H9 (cell line): ENCODE measurements at regions not wholly inside any gene's neighbourhood (a gene's known extent, or its start where the extent isn't known, plus 50 kb on each side); places are given as distances from the start of the nearest gene placed in this dataset.

ENCODE experiments used
- DNase-seq: peaks from one replicate; pipeline ENCODE4 v3.0.0-alpha.2; 2017
- H2AFZ ChIP-seq: one replicate; pipeline ENCODE4 v1.6.1; 2013; ENCODE audit warnings: mild to moderate bottlenecking, low read length, control low read depth, moderate library complexity
- H2AK5ac ChIP-seq: 2 replicates; pipeline ENCODE4 v1.6.1; 2013; ENCODE audit warnings: low read length, control low read depth, mixed read lengths; ENCODE audit not compliant: insufficient read length
- H2BK120ac ChIP-seq: one replicate; pipeline ENCODE4 v1.6.1; 2013; ENCODE audit warnings: low read depth, mild to moderate bottlenecking, low read length, control low read depth, inconsistent platforms; ENCODE audit not compliant: poor library complexity, severe bottlenecking
- H2BK12ac ChIP-seq: 2 replicates; pipeline ENCODE4 v1.6.1; 2013; ENCODE audit warnings: low read length, control low read depth, mixed read lengths, low read depth; ENCODE audit not compliant: insufficient read length
- H2BK15ac ChIP-seq: 2 replicates; pipeline ENCODE4 v1.6.1; 2013; ENCODE audit warnings: low read depth, low read length, control low read depth
- H2BK20ac ChIP-seq: one replicate; pipeline ENCODE4 v1.6.1; 2013; ENCODE audit warnings: low read depth, mild to moderate bottlenecking, low read length, control low read depth, inconsistent platforms; ENCODE audit not compliant: poor library complexity, severe bottlenecking
- H2BK5ac ChIP-seq: 2 replicates; pipeline ENCODE4 v1.6.1; 2013; ENCODE audit warnings: low read length, control low read depth, mixed read lengths; ENCODE audit not compliant: insufficient read length
- H3K14ac ChIP-seq: 2 replicates; pipeline ENCODE4 v1.6.1; 2013; ENCODE audit warnings: low read length, control low read depth; ENCODE audit not compliant: insufficient read depth
- H3K18ac ChIP-seq: 2 replicates; pipeline ENCODE4 v1.6.1; 2013; ENCODE audit warnings: low read depth, mild to moderate bottlenecking, mixed read lengths, low read length, control low read depth; ENCODE audit not compliant: insufficient read length
- H3K23ac ChIP-seq: 2 replicates; pipeline ENCODE4 v1.6.1; 2013; ENCODE audit warnings: low read length, control low read depth, mixed read lengths, low read depth; ENCODE audit not compliant: insufficient read length
- H3K23me2 ChIP-seq: 2 replicates; pipeline ENCODE4 v1.6.1; 2013; ENCODE audit warnings: low read depth, mild to moderate bottlenecking, mixed read lengths, low read length, control low read depth; ENCODE audit not compliant: insufficient read length, poor library complexity, severe bottlenecking
- H3K27ac ChIP-seq: 2 replicates; pipeline ENCODE4 v1.5.1; 2013; ENCODE audit warnings: low read length, control low read depth, mixed read lengths, low read depth; ENCODE audit not compliant: insufficient read length
- H3K27me3 ChIP-seq: 2 replicates; pipeline ENCODE4 v1.6.1; 2013; ENCODE audit warnings: low read length, control low read depth, inconsistent platforms; ENCODE audit not compliant: insufficient read depth
- H3K4ac ChIP-seq: 2 replicates; pipeline ENCODE4 v1.6.1; 2013; ENCODE audit warnings: low read depth, mild to moderate bottlenecking, control low read depth, inconsistent platforms, low read length, moderate library complexity
- H3K4me1 ChIP-seq: 2 replicates; pipeline ENCODE4 v1.6.1; 2013; ENCODE audit warnings: low read length, control low read depth, inconsistent platforms; ENCODE audit not compliant: insufficient read depth
- H3K4me2 ChIP-seq: 2 replicates; pipeline ENCODE4 v1.6.1; 2013; ENCODE audit warnings: low read length, control low read depth, mixed read lengths; ENCODE audit not compliant: insufficient read length, insufficient read depth
- H3K56ac ChIP-seq: 2 replicates; pipeline ENCODE4 v1.6.1; 2013; ENCODE audit warnings: low read depth, mild to moderate bottlenecking, mixed read lengths, low read length, control low read depth; ENCODE audit not compliant: insufficient read length
- H3K79me1 ChIP-seq: 2 replicates; pipeline ENCODE4 v1.6.1; 2013; ENCODE audit warnings: low read depth, mild to moderate bottlenecking, moderate library complexity, low read length, control low read depth, inconsistent platforms; ENCODE audit not compliant: insufficient read depth, poor library complexity, severe bottlenecking
- H3K79me2 ChIP-seq: 2 replicates; pipeline ENCODE4 v1.6.1; 2013; ENCODE audit warnings: low read length, control low read depth, inconsistent platforms; ENCODE audit not compliant: insufficient read depth
- H3K9ac ChIP-seq: 2 replicates; pipeline ENCODE4 v1.6.1; 2013; ENCODE audit warnings: low read length, control low read depth, mixed read lengths; ENCODE audit not compliant: insufficient read length; ENCODE audit errors: extremely low read depth
- H3K9me3 ChIP-seq: one replicate; pipeline ENCODE4 v1.6.1; 2013; ENCODE audit warnings: low read depth, low read length, inconsistent platforms; ENCODE audit not compliant: control insufficient read depth
- H3T11ph ChIP-seq: one replicate; pipeline ENCODE4 v1.6.1; 2013; ENCODE audit warnings: mild to moderate bottlenecking, low read length, control low read depth, inconsistent platforms
- H4K20me1 ChIP-seq: one replicate; pipeline ENCODE4 v1.6.1; 2013; ENCODE audit not compliant: control insufficient read depth, insufficient read length, insufficient read depth
- H4K5ac ChIP-seq: 2 replicates; pipeline ENCODE4 v1.6.1; 2013; ENCODE audit warnings: low read depth, mild to moderate bottlenecking, mixed read lengths, low read length, control low read depth; ENCODE audit not compliant: insufficient read length
- H4K8ac ChIP-seq: replicated peaks from 2 replicates; pipeline ENCODE4 v1.6.1; 2013; ENCODE audit warnings: low read length, control low read depth, mixed read lengths, low read depth; ENCODE audit not compliant: insufficient read length
- H4K91ac ChIP-seq: 2 replicates; pipeline ENCODE4 v1.6.1; 2013; ENCODE audit warnings: low read depth, mild to moderate bottlenecking, moderate library complexity, mixed read lengths, low read length, control low read depth; ENCODE audit not compliant: insufficient read length
- H3K27ac Mint-ChIP-seq, 3 experiments: 2 replicates in 2 of 3; 3 replicates in 1 of 3; pipeline ENCODE4 v1.8.0; 2020 to 2021; ENCODE audit warnings: mixed read lengths in 3 of 3, mild to moderate bottlenecking in 1 of 3, moderate library complexity in 1 of 3
- H3K27me3 Mint-ChIP-seq: 2 replicates; pipeline ENCODE4 v1.8.0; 2021; ENCODE audit warnings: low read depth, mild to moderate bottlenecking, moderate library complexity, mixed read lengths
- H3K36me3 Mint-ChIP-seq, 3 experiments: 2 replicates in 2 of 3; 3 replicates in 1 of 3; pipeline ENCODE4 v1.8.0; 2020 to 2021; ENCODE audit warnings: low read depth in 3 of 3, mixed read lengths in 3 of 3; ENCODE audit not compliant: insufficient read depth in 1 of 3
- H3K4me1 Mint-ChIP-seq, 2 experiments: 2 replicates each; pipeline ENCODE4 v1.8.0; 2020; ENCODE audit warnings: mixed read lengths in 2 of 2
- H3K4me3 Mint-ChIP-seq, 2 experiments: 2 replicates in 1 of 2; 3 replicates in 1 of 2; pipeline ENCODE4 v1.8.0; 2020 to 2021; ENCODE audit warnings: mild to moderate bottlenecking in 2 of 2, mixed read lengths in 2 of 2, moderate library complexity in 1 of 2
- H3K9me3 Mint-ChIP-seq, 2 experiments: 2 replicates in 1 of 2; 3 replicates in 1 of 2; pipeline ENCODE4 v1.8.0; 2020; ENCODE audit warnings: mild to moderate bottlenecking in 2 of 2, mixed read lengths in 2 of 2, moderate library complexity in 1 of 2
- CTCF ChIP-seq: fragments of 200-600 bp; sonication (generic); conservative IDR thresholded peaks from 3 replicates; pipeline ENCODE4 v1.8.0; 2021; ENCODE audit warnings: antibody characterized with exemption, mild to moderate bottlenecking
- WGBS: extraction: QIAGEN DNeasy Blood & Tissue Kit; methylation state at CpG from one replicate; pipeline ENCODE4 v1.1.7; 2013; ENCODE audit warnings: missing lambda C conversion rate, low lambda C conversion rate, mixed read lengths; ENCODE audit not compliant: insufficient read length; ENCODE audit errors: extremely low coverage; 5-methylcytosine and 5-hydroxymethylcytosine counted together

- Mint-ChIP-seq H3K4me3 (no peak overlapping the region), H3K36me3 (peaks cover 5 to 57% (median 17%) of the 10 kb centered on the region in 3 experiments), H3K4me1 (no peaks in the 10 kb centered on the region), H3K27me3 (no peaks in the 10 kb centered on the region), H3K27ac (no peak overlapping the region), H3K9me3 (peaks cover 33 to 45% of the 10 kb centered on the region in 2 experiments)
- H3K23ac ChIP-seq: no peak overlapping the region
- no peak overlapping the region for H3K4ac ChIP-seq
- no peaks in the 10 kb centered on the region for H3K23me2 ChIP-seq
- H3K27me3 ChIP-seq: no peaks in the 10 kb centered on the region
- no peaks in the 10 kb centered on the region for H3K9me3 ChIP-seq
- no peak overlapping the region for H2BK5ac ChIP-seq
- no peak for TF ChIP-seq CTCF
- no peak overlapping the region for H4K5ac ChIP-seq
- WGBS: no CpG with 5 or more reads among the region's 2 CpGs
- no peak overlapping the region for H3K56ac ChIP-seq
- H4K8ac ChIP-seq: no peak overlapping the region
- H2BK120ac ChIP-seq: no peak overlapping the region
- H2BK15ac ChIP-seq: no peak overlapping the region
- no peak overlapping the region for H3K14ac ChIP-seq
- no peak overlapping the region for H3K27ac ChIP-seq
- H3K4me1 ChIP-seq: no peaks in the 10 kb centered on the region
- H4K91ac ChIP-seq: no peak overlapping the region
- no peak for DNase-seq
- no peaks in the 10 kb centered on the region for H3K79me1 ChIP-seq
- H3K18ac ChIP-seq: no peak overlapping the region
- no peak overlapping the region for H2BK20ac ChIP-seq
- H3T11ph ChIP-seq: no peak overlapping the region
- H3K9ac ChIP-seq: no peak overlapping the region
- H2BK12ac ChIP-seq: no peak overlapping the region
- H2AK5ac ChIP-seq: no peak overlapping the region
- no peak overlapping the region for H3K4me2 ChIP-seq
- H2AFZ ChIP-seq: no peak overlapping the region
- H4K20me1 ChIP-seq: no peaks in the 10 kb centered on the region
- no peaks in the 10 kb centered on the region for H3K79me2 ChIP-seq
Measured at GRCh38 chr21:28196981-28197380, 795.7 kb downstream of the LTN1 start.
